ENCODE measurements at regions not wholly inside any gene's neighbourhood (a gene's known extent, or its start where the extent isn't known, plus 50 kb on each side); places are given as distances from the start of the nearest gene placed in this dataset.

- Histone ChIP-seq H3K4me1 (ENCODE audit: insufficient read depth, low read length, poor library complexity, severe bottlenecking) (no peaks in the 10 kb centered on the region), H3K4me3 (ENCODE audit: low read depth, low read length, poor library complexity, severe bottlenecking) (no peak overlapping the region), H3K9me3 (ENCODE audit: low read length) (no peaks in the 10 kb centered on the region), H3K9me2 (ENCODE audit: insufficient read depth, low read length) (no peaks in the 10 kb centered on the region), H4K20me1 (ENCODE audit: insufficient read depth, low read length) (no peaks in the 10 kb centered on the region), H3K27ac (ENCODE audit: low read depth, low read length, poor library complexity, severe bottlenecking) (no peak overlapping the region), H3K79me2 (ENCODE audit: insufficient read depth, low read depth, low read length) (no peaks in the 10 kb centered on the region), H3K4me2 (ENCODE audit: low read length) (no peak overlapping the region), H2AFZ (ENCODE audit: low read length) (no peak overlapping the region), H3K36me3 (ENCODE audit: insufficient read depth, low read length) (no peaks in the 10 kb centered on the region)
- TF ChIP-seq CTCF (conservative IDR thresholded peaks at IDR 0.05; ENCODE audit: low read length) (no peak), EZH2phosphoT487 (IDR thresholded peaks at IDR 0.05; ENCODE audit: borderline replicate concordance, low read depth, low read length) (no peak)
- intact Hi-C loops (cut with micrococcal nuclease; ENCODE audit: unreplicated experiment): no loop called here
- POLR2A ChIA-PET: interaction anchor here (0.9 kb wide), 1 partner anchor 11 kb away, joined by 3 read pairs; no protein-coding TSS in a partner anchor
- no peak for DNase-seq (ENCODE audit: low spot score)
- BruUV-seq (replicated peaks): no TSS peak
- CTCF ChIA-PET (ENCODE audit: unreplicated experiment): no interaction called here
Observed at GRCh38 chrX:140933016-140933415, 69.4 kb upstream of the SPANXB1 start.

- BruUV-seq (replicated peaks): no TSS peak
- Histone ChIP-seq H2AFZ (ENCODE audit: low read length) (peak overlapping the region; percentile 19; the same call in 1 of the 2 replicates), H3K9me2 (ENCODE audit: insufficient read depth, low read length) (no peaks in the 10 kb centered on the region), H3K9me3 (ENCODE audit: low read length) (no peaks in the 10 kb centered on the region), H3K79me2 (ENCODE audit: insufficient read depth, low read depth, low read length) (no peaks in the 10 kb centered on the region), H3K36me3 (ENCODE audit: insufficient read depth, low read length) (no peaks in the 10 kb centered on the region), H3K27ac (ENCODE audit: low read depth, low read length, poor library complexity, severe bottlenecking) (no peak overlapping the region), H3K4me2 (ENCODE audit: low read length) (peak overlapping the region; percentile 5; the same call in 1 of the 2 replicates), H3K4me3 (ENCODE audit: low read depth, low read length, poor library complexity, severe bottlenecking) (no peak overlapping the region), H4K20me1 (ENCODE audit: insufficient read depth, low read length) (no peaks in the 10 kb centered on the region), H3K4me1 (ENCODE audit: insufficient read depth, low read length, poor library complexity, severe bottlenecking) (no peaks in the 10 kb centered on the region)
- intact Hi-C loops (cut with micrococcal nuclease; ENCODE audit: unreplicated experiment): no loop called here
- POLR2A ChIA-PET: no interaction called here
- TF ChIP-seq EZH2phosphoT487 (IDR thresholded peaks at IDR 0.05; ENCODE audit: borderline replicate concordance, low read depth, low read length) (no peak), CTCF (conservative IDR thresholded peaks at IDR 0.05; ENCODE audit: low read length) (no peak)
- CTCF ChIA-PET (ENCODE audit: unreplicated experiment): no interaction called here
- DNase-seq (ENCODE audit: low spot score): no peak
Observed at GRCh38 chrX:140933874-140934655, 68.3 kb upstream of the SPANXB1 start.

GRCh38 chrX:140943513-140943912 is 58.9 kb upstream of the SPANXB1 start:
- no peaks in the 10 kb centered on the region for H3K9me2 ChIP-seq (ENCODE audit: insufficient read depth, low read length)
- no TSS peak for BruUV-seq (replicated peaks)
- no peak overlapping the region for H3K4me2 ChIP-seq (ENCODE audit: low read length)
- no peaks in the 10 kb centered on the region for H4K20me1 ChIP-seq (ENCODE audit: insufficient read depth, low read length)
- H3K79me2 ChIP-seq (ENCODE audit: insufficient read depth, low read depth, low read length): no peaks in the 10 kb centered on the region
- POLR2A ChIA-PET: no interaction called here
- H3K4me3 ChIP-seq (ENCODE audit: low read depth, low read length, poor library complexity, severe bottlenecking): no peak overlapping the region
- H3K4me1 ChIP-seq (ENCODE audit: insufficient read depth, low read length, poor library complexity, severe bottlenecking): no peaks in the 10 kb centered on the region
- H2AFZ ChIP-seq (ENCODE audit: low read length): no peak overlapping the region
- H3K36me3 ChIP-seq (ENCODE audit: insufficient read depth, low read length): no peaks in the 10 kb centered on the region
- TF ChIP-seq EZH2phosphoT487 (IDR thresholded peaks at IDR 0.05; ENCODE audit: borderline replicate concordance, low read depth, low read length) (no peak), CTCF (conservative IDR thresholded peaks at IDR 0.05; ENCODE audit: low read length) (no peak)
- CTCF ChIA-PET (ENCODE audit: unreplicated experiment): no interaction called here
- H3K27ac ChIP-seq (ENCODE audit: low read depth, low read length, poor library complexity, severe bottlenecking): no peak overlapping the region
- intact Hi-C loops (cut with micrococcal nuclease; ENCODE audit: unreplicated experiment): no loop called here
- DNase-seq (ENCODE audit: low spot score): no peak
- no peaks in the 10 kb centered on the region for H3K9me3 ChIP-seq (ENCODE audit: low read length)

Measured in OCI-LY7 (cell line).